Fibroblast of skin of back (primary cell): ENCODE measurements at regions not wholly inside any gene's neighbourhood (a gene's known extent, or its start where the extent isn't known, plus 50 kb on each side); places are given as distances from the start of the nearest gene placed in this dataset.
"Not testable (repeated sequence)": the region's sequence is repeated elsewhere in the genome, so short reads cannot be mapped to it uniquely, and the experiment has no call there.

Source experiments
- DNase-seq: peaks from one replicate; pipeline ENCODE4 v3.0.0-alpha.2; 2013

DNA sequence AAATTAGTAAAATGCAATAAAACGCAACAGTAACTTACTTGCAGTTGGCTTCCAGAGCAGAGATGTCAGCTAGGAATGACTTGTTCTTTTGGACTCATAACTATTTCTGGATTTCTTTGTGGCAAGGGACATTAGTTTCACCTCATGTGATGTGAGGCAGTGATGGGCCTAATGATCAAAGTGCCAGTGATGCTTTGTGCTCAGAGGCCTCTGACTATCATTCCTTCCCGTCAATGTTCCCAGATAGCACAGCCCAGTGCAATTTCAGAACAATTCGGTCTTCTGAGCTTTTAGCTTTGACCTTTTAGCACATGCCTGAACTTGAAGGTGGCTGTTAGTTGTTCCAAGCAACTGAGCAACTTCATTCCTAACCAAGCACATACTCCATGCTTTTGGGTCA, 596.8 kb downstream of the TFAP2B start:
- DNase-seq = no peak

- DNase-seq = no peak
Measured at GRCh38 chr6:51429017-51429712, 610.5 kb downstream of the TFAP2B start.

DNA sequence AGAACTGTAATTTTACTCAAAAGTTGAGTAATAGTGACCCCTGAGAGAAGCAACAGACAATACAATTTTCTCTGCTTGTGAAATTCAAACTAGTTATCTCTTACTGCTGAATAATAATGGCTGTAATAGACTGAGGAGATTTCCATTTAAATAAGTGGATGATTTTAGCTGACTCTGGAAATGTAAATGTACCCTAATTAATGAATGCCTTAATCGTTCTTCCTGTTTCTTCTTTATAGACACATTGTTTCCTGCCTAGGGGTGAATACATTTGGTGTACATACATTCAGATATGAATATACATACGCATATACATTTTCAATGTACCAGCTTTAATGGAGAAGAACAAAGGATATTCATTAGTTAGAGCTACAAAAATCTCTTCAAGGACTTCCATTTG, 611.9 kb downstream of the TFAP2B start:
- DNase-seq = no peak

GRCh38 chr6:51432481-51432880, 613.8 kb downstream of the TFAP2B start:
- no peak for DNase-seq

- no peak for DNase-seq
Measured at GRCh38 chr6:51450248-51450957, 631.7 kb downstream of the TFAP2B start.

DNA sequence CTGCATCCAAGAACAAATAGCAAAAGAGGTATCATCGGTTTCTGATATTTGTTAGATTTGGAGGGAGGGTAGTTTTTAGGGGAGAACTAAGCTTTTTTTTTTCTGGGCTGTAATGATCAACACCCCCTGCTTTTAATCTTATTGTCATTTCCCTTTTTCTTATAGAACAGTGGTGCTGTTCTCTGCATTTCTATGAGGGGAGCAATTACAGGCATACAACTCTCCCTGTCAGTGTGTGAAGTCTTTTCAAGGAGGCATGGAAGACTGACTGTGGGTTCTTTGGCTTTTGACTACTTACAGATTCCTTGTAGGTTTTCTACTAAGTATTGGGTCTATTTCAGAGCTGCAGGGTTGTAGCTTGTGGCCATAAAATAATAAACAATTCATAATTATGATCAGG, 632.3 kb downstream of the TFAP2B start:
- no peak for DNase-seq

- no peak for DNase-seq
Measured at GRCh38 chr6:51456282-51456681, 631.1 kb downstream of the PKHD1 start.

GRCh38 chr6:51459958-51460357, 627.5 kb downstream of the PKHD1 start:
- DNase-seq = no peak

DNA sequence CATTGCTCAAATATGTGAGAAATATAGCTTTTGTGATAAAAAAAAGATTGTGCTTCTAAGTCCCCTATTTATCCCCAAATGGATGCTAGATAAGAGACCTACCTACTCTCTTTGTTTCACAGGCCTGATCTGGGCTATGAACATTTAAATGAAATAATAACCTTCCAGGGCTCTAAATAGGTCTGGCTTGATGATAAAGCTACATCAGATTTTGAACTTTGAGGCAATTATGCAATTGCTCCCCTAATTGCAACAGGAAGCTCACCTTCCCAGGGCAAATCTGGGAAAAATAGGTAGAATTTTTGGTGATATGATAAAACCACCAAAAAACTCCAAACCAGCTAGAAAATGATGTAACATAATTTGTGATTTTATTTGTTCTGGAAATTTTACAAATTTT, 624.5 kb downstream of the PKHD1 start:
- no peak for DNase-seq

GRCh38 chr6:51463321-51463720, 624.1 kb downstream of the PKHD1 start:
- DNase-seq = no peak

- no peak for DNase-seq
Measured at GRCh38 chr6:51464956-51465355, 622.5 kb downstream of the PKHD1 start.

- DNase-seq = no peak
Measured at GRCh38 chr6:51466427-51466826, 621.0 kb downstream of the PKHD1 start.

DNA sequence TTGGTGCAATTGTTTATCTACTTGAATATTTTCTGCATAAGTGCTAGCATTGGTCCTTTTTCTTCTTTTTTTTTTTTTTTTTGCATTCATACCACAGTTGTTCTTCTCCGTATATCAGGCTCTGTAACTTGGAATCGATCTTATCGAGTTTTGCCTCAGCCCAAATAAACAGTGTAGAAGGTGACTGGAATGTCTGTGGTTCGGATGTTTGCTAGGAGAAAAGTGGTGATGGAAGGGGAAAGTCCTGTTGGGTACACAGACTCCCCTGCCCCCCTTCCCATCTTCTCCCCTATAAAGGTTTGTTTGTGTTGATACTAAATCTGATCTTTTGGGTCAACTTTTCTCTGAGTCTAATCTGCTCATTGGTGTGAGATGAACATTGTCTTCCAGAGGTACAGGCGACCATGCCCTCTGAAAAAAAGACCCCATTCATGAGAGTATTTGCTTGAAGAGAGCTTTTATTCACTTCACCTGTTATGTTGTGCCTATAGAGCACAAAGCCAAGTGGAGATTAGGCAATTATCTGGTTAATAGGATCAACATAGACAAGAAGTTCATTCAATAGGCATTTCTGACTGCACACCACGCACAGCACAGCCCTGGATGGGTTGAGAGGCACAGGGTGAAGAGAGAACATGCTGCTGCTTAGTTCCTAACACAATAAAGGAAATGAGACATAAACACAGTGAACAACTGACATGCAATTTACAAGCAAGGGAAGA, 620.0 kb downstream of the PKHD1 start:
- no peak for DNase-seq

GRCh38 chr6:51468704-51469103, 618.7 kb downstream of the PKHD1 start:
- no peak for DNase-seq

- DNase-seq = no peak
Measured at GRCh38 chr6:51472745-51473487, 614.5 kb downstream of the PKHD1 start.

- no peak for DNase-seq
Measured at GRCh38 chr6:51474022-51474975, 613.1 kb downstream of the PKHD1 start.

- no peak for DNase-seq
Measured at GRCh38 chr6:51477711-51478311, 609.6 kb downstream of the PKHD1 start.

GRCh38 chr6:51479296-51479695, 608.1 kb downstream of the PKHD1 start:
- DNase-seq = no peak

DNA sequence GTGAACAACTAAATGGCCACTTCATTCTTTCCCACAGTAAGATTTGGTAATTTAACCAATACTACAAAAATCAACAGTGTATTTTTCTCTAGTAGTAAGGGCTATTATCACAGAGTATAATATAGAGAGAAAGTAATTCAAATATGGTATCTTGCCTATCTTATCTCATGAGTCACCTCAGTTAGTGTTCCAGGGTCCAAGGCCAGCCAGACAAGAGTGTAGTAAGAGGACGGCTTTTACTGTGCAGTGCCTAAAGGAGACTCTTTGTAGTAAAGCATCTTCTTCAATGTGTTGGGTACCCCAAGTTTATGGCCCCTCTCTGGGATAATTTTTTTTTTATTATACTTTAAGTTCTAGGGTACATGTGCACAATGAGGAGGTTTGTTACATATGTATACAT, 607.4 kb downstream of the PKHD1 start:
- no peak for DNase-seq

- DNase-seq = not testable (repeated sequence)
Measured at GRCh38 chr6:51485869-51486268, 601.5 kb downstream of the PKHD1 start.

DNA sequence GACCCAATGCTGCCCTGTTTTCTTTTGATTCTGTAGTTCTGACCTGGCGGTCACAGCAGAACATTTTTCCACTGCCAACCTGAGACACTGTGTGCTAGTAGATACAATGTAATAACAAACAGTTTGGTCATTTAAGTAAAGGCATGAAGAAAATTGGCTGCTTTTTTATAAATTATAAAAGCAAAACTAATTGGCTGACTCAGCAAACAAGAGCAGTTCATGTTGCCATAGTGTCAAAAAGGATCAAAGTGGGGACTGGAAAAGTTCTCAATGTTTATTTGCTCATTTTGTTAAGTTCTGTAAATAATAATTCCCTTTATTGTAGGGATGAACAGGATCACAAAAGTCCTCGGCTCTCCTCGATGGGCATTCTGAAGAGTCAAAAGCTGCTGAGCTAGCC, 599.5 kb downstream of the PKHD1 start:
- no peak for DNase-seq
